ENCODE measurements at regions not wholly inside any gene's neighbourhood (a gene's known extent, or its start where the extent isn't known, plus 50 kb on each side); places are given as distances from the start of the nearest gene placed in this dataset.
"Not testable (repeated sequence)": the region's sequence is repeated elsewhere in the genome, so short reads cannot be mapped to it uniquely, and the experiment has no call there.

DNA sequence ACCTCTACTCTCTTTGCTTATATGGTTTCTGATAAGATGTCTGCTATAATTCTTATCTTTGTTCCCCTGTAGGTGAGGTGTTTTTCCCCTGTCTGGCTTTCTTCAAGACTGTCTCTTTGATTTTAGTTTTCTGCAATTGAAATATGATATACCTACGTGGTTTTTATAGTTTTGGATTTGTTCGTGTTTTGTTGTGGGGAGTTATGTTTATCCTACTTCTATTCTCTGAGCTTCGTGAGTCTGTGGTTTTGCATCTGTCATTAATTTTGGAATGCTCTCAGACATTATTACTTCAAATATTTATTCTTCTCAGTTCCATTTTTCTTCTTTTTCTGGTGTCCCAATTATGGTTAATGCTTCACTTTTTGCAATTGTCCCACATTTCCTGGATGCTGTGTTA is 521.3 kb downstream of the KCTD16 start:
- DNase-seq (ENCODE audit: low read depth in 2 of 2), result no peak

DNA sequence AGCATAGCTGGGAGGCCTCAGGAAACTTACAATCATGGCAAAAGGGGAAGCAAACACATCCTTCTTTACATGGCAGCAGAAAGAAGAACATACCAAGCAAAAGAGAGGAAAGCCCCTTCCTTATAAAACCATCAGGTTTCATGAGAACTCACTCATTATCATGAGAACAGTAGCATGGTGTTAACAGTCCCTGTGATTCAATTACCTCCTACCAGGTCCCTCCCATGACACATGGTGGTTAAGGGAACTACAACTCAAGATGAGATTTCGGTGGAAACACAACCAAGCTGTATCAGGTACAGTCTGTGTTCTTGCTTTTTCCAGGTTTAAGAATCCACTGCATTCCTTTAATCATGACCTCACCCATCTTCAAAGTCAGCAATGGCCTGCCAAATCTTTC is 514.2 kb downstream of the KCTD16 start:
- DNase-seq (ENCODE audit: low read depth in 2 of 2), result no peak

DNA sequence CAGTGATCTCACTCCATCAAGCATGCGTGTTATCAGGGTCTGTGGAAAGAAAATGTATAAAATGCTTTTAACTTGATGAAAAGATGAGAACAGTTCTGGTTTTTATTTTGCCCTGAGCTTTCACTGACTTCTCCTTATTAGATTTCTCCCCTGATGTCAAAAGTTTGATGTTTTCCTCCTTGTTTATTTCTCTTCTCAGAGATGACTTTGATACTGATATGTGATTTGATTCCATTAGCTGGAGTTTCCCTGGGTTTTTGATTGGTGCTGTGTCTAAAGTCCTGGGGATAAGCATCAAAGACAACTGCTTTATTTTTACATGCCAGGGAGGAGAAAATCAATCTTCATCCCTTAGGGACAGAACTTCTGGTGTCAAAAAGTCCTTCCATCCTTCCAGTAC is 510.0 kb downstream of the KCTD16 start:
- DNase-seq (ENCODE audit: low read depth in 2 of 2), result no peak

DNA sequence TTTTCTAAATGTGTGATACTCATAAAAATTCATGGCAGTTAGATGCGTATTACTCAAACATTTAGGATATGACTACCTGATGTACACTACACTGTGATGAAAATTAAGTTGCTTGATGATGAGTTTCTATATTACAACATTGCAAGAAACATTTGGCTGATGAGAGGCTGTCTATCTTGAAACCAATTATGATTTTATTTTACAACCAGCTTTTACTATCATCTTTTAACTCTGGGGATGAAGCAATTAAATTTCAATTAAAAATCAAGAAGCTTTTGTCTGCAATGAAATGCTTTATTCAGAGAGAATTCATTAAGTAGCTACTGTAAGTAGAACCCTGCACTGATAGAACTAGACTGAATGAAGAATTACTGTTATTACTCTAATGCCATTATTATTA is 500.4 kb downstream of the KCTD16 start:
- no peak for DNase-seq (ENCODE audit: low read depth in 2 of 2)

DNA sequence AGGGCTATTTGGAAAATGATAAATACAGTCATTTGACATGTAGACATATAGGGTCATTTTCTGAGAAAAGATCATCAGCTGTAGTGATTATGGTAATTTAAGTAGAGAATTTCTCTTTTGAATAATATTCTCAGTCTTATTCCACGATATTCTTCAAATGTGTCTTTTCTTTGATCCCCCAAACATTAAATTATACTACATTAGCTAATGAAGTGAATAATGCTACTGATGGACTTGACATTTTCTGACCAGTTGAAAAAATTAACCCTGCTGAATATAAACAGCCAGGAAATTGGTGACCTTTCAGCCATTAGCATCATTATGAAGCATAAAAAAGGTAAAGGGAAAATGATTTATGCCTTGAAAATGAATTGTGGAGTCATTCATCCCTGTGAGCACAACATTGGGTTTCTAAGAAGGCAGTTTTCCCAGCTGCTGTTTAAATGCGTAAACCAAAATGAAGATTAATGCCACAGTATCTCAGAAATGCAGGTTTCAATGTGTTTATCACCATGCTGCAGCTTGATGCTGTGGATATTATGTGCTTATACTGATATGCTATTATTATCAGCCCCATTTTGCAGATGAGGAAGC is 489.1 kb downstream of the KCTD16 start:
- DNase-seq (ENCODE audit: low read depth in 2 of 2), result no peak

DNA sequence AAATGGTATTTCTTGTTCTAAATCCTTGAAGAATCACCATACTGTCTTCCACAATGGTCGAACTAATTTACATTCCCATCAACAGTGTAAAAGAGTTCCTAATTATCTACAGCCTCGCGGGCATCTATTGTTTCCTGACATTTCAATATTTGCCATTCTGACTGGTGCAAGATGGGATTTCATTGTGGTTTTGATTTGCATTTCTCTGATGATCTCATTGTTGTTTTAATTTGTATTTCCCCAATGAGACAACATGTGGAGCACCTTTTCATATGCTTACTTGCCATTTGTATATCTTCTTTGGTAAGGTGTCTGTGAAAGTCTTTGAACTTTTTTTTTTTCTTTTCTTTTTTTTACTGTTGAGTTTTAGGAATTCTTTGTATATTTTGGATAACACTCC is 473.6 kb downstream of the KCTD16 start:
- no peak for DNase-seq (ENCODE audit: low read depth in 2 of 2)

DNA sequence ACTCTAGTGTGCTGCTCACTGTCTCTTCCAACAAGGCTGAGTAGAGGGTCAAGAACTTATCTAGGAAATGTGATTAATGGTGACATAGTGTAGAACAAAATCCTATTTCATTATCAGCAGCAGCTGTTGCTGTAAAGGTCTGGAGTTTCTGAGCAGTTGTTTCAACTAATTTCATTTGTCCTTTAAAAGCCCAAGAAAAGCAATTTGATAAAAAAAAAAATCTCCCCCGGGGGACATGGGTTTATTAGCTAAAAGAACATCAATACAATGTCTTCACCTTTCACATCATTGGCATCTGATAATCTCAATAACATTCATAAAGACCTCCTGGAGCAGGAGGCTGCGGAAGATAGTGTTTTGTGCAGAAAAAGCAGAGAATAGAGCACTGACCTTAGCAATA is 468.1 kb downstream of the KCTD16 start:
- no peak for DNase-seq (ENCODE audit: low read depth in 2 of 2)

DNA sequence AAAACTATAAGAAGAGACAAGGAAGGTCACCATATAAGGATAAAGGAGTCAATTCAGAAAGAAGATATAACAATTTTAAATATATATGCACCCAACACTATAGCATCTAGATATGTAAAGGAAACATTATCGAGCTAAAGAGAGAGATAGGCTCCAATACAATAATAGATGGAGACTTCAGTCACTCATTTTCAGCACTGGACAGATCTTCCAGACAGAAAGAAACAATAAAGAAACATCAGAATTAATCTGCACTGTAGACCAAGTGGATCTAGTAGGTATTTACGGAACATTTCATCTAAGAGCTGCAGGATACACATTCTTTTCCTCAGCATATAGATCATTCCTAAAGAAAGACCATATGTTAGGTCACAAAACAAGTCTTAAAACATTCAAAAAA is 463.5 kb downstream of the KCTD16 start:
- no peak for DNase-seq (ENCODE audit: low read depth in 2 of 2)

DNA sequence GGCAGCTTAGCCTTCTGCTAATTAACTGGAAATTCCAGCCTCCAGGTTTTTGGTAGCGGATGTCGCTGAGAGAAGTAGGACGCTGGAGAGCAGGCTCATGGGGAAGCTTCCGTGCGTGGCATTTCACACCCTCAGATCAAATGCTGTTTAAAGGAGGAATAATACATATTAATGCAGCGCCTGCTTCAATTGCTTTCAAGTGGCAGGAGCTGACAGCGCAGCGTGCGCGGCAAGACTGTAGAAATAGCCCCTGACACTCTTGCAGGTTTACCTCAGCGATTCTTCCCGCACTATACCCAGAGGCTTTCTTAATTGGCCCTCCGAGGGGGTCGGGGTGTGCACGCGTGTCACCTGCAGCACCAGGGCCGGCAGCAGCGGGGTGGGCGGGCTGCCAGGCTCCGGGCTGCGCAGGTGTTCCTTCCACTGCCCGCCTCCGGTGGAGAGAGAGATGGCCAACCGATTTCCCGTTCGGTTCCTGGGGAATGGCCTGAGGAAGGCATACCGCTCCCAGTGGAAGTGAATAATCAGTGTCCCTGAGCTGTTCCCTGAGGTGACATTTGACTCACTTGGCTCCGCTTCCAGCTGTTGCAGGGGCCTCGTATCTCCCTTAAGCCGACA is 427.9 kb downstream of the KCTD16 start:
- DNase-seq (ENCODE audit: low read depth in 2 of 2), result no peak

DNA sequence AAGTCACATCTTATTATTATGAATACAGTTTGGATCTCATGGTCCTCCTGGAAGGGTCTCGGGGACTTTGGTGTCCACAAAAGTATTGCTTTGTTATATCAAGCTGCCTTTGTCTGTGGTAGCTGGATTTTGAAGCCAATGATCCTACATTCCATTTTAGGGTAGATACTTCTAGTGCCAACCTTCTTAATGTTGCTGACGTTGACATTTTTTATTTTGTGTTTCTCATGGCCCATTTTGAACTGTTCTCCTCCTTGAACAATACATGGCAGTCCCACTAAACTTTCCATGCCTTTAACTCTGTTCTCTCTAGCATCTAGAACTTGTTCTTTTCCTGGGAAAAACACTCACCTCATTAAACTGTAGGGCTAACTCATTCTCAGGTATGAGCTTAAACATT is 425.8 kb downstream of the KCTD16 start:
- no peak for DNase-seq (ENCODE audit: low read depth in 2 of 2)

DNA sequence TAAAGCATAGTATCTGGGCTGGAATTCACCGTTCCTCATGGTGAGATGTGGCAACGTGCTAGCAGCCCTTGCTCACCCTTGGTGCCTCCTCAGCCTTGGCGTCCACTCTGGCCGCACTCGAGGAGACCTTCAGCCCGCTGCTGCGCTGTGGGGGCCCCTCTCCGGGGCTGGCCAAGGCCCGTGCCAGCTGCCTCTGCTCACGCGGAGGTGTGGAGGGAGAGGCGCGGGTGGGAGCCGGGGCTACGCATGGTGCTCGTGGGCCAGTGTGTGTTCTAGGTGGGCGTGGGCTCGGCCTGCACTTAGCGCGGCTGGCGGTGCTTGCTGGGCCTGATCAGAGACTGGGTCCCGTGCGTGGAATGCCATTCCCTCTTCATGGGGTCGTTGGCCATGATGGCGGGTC is 424.2 kb downstream of the KCTD16 start:
- DNase-seq (ENCODE audit: low read depth in 2 of 2), result no peak

DNA sequence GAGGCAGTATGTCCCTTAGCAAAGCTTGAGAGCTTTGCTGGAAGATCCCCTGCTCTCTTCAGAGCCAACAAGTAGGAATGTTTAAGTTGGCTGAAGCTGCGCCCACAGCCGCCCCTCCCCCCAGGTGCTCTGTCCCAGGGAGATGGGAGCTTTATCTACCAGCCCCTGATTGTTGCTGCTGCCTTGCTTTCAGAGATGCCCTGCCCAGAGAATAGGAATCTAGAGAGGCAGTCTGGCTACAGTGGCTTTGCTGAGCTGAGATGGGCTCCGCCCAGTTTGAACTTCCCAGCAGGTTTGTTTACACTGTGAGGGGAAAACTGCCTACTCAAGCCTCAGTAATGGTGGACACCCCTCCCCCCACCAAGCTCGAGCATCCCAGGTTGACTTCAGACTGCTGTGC is 423.6 kb downstream of the KCTD16 start:
- DNase-seq (ENCODE audit: low read depth in 2 of 2), result not testable (repeated sequence)

DNA sequence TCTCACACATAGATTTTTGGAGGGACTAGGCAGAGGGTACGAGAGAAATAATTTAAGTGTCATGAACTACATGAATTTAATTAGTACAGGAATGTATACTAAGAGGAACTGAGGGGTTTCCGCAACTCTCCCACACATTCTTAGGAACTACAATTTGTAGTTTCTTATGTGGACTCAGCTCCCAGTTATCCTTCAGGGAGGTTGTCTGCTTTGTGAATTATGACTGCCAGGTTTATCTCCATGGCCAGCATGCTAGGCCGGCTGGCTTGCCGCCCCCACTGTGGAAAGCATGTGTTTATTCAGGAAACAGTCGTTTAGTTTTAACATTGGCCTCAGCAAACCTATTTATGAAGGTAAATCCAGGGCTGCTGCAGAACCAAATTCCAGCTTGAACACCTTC is 415.0 kb downstream of the KCTD16 start:
- DNase-seq (ENCODE audit: low read depth in 2 of 2), result no peak

DNA sequence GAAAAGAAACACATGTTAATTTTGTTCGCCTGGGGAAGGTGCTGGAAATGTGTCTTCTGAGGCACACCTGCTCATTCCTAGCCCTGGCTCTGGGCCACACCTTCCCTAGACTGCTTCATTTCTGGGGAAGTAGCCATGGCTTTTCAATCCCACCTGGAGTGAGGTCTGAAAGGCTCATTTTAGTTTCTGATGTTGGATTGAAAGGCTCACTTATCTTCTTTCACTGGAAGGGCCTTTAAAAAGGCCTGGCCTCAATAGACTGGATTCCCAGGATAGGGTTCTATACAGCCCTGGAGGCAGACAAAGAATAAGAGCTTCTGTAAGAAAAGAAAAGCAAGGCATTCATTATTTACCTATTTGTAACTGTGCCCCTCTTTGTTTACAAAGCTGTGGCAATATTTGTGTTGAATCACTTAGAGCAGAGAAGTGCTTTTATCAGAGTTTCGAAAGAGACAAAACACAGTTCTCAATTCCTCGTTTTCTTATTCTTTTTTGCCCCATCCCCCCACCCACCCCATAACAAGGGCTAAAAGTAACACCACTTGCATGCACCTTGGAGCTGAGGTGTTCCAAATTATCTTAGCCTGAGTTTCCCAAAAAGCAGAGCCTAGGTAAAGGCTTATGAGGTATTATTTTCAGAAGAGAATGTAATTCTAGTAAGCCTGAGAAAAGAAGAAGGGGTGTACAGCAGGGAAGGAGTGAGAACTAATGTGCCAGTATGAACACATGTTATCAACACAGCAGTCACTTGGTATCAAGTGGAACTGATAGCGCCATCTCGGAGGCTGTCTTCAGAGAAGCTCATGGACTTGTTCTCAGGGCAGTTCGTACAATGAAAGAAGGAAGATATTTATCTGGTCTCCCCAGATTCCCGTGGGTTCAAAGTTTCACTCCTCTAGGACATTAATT is 413.1 kb downstream of the KCTD16 start:
- DNase-seq (ENCODE audit: low read depth in 2 of 2), result no peak

DNA sequence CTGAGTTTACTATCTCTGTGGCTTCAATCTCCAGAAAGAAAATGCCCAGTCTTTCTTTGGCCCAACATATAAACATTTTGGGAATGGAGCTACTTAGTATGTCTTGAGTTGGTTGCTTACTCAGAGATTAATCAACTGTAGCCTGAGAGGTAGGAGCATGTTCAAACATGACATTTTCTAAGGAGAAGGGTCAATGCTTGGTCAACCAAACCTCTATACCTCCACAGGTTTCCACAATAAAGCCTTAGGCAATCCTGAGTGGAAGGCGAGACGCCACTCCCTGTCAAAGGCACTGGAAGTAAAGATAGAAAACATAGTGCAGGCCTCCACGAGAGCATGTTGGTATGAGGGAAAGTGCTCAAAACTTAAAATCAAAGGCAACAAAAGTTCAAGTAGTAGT is 411.4 kb downstream of the KCTD16 start:
- no peak for DNase-seq (ENCODE audit: low read depth in 2 of 2)

DNA sequence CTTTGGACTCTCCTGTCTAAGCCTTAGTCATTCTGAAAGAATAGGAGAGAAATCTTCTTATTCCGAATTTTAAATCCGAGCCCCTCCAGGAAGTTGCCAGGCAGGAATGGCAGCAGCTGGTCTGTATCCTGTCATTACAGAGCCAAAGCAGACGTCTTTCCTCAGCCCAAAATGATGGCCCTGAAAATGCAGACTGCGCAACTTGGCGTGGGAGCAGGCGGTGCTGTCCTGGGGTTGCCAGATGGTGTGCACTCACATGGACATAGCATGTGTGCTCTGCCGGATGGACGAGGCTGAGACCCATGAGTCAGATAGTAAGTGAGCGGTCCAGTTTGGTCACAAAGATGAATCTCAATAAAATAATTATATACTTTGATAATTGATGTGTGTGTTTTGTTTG is 410.4 kb downstream of the KCTD16 start:
- DNase-seq (ENCODE audit: low read depth in 2 of 2), result no peak

DNA sequence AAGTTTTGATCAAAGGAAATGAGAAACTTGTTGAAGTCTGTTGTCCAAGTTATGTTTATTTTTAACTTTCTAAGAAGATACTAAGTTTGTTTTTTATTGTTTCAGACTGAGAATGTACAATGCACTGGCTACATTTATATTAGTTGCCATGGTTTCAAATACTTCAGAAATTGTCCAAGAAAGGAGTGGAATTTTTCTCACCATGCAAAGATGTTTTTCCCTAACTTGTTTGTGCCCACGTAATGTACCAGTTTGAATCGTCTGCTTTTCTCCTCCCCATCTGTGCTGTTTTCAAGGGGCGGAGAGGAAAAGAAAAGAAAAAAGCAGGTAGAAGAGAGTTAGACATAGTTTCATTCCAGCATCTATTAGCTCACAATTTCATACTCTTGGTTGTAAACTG is 407.0 kb downstream of the KCTD16 start:
- no peak for DNase-seq (ENCODE audit: low read depth in 2 of 2)

DNA sequence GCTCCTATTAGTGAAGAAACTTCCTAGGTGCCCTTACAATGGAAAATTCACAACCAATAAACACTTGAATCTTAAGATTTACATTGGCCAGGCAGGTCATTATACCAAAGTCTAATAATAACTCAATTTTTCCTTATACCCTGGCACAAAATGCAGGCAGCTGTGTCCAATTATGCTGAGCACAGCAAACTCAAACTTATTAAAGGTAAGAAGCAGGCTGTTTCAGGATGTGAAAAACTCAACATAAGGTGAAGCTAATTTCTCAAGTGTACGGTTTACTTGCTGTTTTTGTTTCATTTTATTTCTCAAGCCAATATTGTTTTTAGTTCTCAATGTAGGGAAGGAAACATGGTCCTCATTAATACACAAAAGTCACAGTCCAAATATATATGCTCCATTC is 405.1 kb downstream of the KCTD16 start:
- no peak for DNase-seq (ENCODE audit: low read depth in 2 of 2)

DNA sequence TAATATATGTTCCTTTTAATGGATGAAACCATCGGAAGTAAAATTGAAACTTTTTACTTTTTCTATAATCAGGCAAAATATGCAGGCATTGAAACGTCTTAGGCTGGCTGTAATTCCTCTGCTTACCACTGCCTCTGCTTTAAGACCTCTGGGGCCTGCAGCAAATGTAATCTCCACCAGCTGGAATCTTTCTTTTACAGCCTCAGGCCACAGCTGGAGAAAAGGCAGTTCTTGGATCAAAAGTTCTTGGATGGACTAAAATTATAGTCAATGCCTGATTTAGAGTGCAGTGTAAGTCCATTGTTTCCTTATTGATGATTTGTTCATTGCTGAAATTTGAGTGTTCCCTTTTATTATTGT is 396.7 kb downstream of the KCTD16 start:
- no peak for DNase-seq (ENCODE audit: low read depth in 2 of 2)

DNA sequence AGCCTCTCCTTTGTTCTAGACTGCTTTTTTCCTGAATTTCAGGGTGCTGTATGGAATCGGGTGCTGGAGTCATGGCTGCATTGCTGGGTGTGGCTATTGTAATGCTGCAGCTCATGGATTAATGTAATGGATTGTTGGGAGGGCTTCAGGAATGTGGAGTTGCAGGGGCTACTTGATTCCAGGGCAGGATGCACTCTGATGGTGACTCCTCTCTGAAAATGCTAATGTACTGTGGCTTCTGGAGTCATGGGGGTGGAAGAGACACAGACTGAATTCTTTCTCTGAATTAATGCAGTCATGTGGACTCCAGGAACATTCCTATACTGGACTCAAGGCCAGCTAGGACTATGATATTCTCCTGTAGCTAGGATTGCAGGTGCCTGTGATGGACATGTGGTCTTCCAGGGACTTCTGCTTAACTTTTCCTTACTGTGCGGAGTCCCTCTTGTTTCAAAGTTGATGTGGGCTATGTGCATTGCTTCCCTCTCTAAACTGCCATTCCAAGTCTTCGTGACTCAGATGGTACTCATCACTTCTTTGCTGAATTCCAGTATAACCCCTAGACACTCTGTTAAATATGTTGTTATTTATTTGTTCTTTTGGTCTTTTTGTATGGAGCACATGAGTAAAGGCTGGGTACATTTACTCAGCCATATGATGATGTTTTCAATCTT is 396.2 kb downstream of the KCTD16 start:
- no peak for DNase-seq (ENCODE audit: low read depth in 2 of 2)

DNA sequence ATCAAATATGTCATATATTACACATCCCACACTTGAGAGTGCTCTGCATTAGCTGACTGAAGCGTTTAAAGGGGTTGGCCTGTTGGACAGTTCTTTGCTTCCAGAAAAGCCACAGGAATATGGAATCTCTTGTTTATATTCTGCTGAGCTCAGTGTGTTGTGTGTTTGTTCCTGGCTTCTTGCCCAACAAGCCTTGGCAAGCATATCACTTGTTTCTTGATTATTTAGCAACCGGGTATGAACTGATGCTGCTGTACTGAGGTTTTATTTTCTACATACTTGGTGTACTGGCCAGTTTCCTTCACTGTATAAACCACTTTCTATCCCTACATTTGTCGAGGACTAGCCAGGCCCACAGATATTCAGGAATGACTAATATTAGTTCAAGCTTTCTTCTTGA is 378.9 kb downstream of the KCTD16 start:
- DNase-seq (ENCODE audit: low read depth in 2 of 2), result peak; percentile 2 to 3

DNA sequence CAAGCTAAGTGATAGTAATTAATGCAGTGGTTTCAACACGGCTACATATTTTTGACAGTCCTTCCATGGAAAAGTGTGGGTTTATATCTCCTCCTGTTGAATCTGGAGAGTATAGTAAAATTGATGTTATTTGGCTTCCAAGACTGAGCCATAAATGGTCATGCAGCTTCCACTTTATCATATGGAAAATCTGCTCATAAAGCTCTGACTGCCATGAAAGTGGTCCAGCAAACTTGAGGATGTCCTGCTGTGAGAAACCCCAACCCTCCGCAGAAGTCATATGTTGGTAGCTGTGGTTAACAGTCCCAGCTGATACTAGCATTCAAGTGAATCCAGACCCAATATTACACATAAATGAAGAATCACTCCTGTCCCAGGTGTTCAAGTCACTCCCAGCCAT is 378.3 kb downstream of the KCTD16 start:
- DNase-seq (ENCODE audit: low read depth in 2 of 2), result no peak

Data from lung microvascular endothelial cell (primary cell).